Dendritic cell treated with granulocyte-macrophage colony-stimulating factor and Interleukin-4, amounts not matched to agents 40 ng/mL and 50 ng/mL, for 4 days (primary cell): ENCODE measurements at regions not wholly inside any gene's neighbourhood (a gene's known extent, or its start where the extent isn't known, plus 50 kb on each side); places are given as distances from the start of the nearest gene placed in this dataset.

Experiments
- H3K27ac Mint-ChIP-seq: one replicate; pipeline ENCODE4 v1.8.0; 2022; ENCODE audit warnings: mild to moderate bottlenecking, mixed read lengths
- H3K27me3 Mint-ChIP-seq: one replicate; pipeline ENCODE4 v1.8.0; 2022; ENCODE audit warnings: mild to moderate bottlenecking, mixed read lengths
- H3K36me3 Mint-ChIP-seq: one replicate; pipeline ENCODE4 v1.8.0; 2022; ENCODE audit warnings: low read depth, mixed read lengths
- H3K4me1 Mint-ChIP-seq: one replicate; pipeline ENCODE4 v1.8.0; 2022; ENCODE audit warnings: low read depth, mixed read lengths
- H3K4me3 Mint-ChIP-seq: one replicate; pipeline ENCODE4 v1.8.0; 2022; ENCODE audit warnings: mild to moderate bottlenecking, moderate library complexity, mixed read lengths
- H3K9me3 Mint-ChIP-seq: one replicate; pipeline ENCODE4 v1.8.0; 2022; ENCODE audit warnings: mixed read lengths
- intact Hi-C: fragments of 100-400 bp; cut with micrococcal nuclease; formaldehyde crosslinking; loops from one replicate; pipeline ENCODE4 v1.15.0; 2022

DNA sequence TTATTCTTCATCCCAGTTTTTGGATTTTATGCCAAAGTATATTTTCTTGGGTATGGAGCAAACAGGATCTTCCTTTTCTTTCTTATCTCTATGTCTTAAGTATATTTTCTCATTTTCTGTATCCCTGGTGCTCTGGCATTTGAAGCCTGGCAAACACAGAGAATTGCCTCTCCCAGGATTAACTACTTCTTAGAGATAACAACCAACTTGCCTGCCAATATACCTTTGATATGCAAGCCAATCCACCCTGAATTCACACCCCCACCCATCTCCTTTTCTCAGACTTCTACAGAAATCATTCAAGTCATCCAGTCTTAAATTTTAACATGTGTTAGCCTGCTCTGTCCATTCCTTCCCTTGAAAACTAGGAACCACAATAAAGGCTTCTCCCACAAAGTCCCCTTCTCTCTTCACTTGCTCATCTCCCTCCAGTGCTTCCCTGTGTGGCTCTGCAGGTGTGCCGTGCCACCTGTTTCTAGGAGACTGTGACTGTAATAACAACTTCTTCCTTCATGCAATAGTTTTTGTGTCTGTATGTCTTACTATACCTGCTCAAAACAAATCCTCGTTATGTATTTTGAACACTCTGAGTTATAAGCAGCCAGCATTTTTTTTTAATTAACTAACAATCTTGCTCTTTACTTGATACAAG lies 649.7 kb upstream of the RIOK2 start:
- Mint-ChIP-seq H3K4me1 (no peaks in the 10 kb centered on the region), H3K4me3 (no peak overlapping the region)
- intact Hi-C loops: no loop called here

DNA sequence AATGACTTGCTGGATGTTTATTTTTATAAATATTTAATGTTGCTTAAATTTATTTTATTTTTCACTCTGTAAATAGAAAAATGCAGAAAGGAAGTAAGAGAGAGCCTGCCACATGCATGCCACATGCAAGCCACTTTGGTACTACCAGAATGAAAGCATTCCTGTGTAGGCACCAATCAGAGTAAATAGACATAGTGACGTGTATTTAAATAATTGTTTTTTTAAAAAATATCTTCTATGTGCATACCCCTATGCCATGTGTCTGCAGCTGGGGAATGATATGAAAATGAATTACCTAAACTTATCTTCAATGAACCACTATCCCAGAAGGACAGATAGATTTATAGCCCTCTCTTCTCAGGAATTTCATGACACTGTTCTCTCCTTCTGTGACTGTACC lies 651.5 kb upstream of the RIOK2 start:
- Mint-ChIP-seq H3K36me3 (no peaks in the 10 kb centered on the region), H3K27me3 (no peaks in the 10 kb centered on the region), H3K4me1 (no peaks in the 10 kb centered on the region), H3K9me3 (no peaks in the 10 kb centered on the region), H3K4me3 (no peak overlapping the region), H3K27ac (no peak overlapping the region)
- intact Hi-C loops: no loop called here

More for the DNA sequence above, 649.7 kb upstream of the RIOK2 start:
- no peaks in the 10 kb centered on the region for H3K9me3 Mint-ChIP-seq
- H3K27me3 Mint-ChIP-seq: no peaks in the 10 kb centered on the region
- H3K27ac Mint-ChIP-seq: no peak overlapping the region
- H3K36me3 Mint-ChIP-seq: no peaks in the 10 kb centered on the region

DNA sequence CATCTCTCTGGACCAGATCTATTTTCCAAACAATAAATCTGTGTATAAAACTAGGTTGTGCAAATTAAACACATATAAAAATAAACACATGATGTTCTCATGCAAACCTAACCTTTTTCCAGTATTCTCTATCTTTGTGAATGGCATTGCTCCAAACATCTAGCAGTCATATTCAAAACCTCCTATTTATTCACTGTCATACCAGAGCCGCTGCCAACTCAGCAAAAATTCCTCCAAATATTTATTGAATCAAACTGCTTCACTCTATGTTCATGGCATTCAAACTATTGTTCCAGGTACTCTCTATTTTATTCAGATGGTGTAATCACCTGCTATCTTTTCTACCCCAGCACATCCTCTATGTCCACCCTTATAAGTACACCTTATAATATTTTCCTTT lies 652.1 kb upstream of the RIOK2 start:
- Mint-ChIP-seq H3K4me1 (no peaks in the 10 kb centered on the region), H3K27ac (no peak overlapping the region), H3K27me3 (no peaks in the 10 kb centered on the region), H3K4me3 (no peak overlapping the region), H3K36me3 (no peaks in the 10 kb centered on the region), H3K9me3 (no peaks in the 10 kb centered on the region)
- intact Hi-C loops: no loop called here

- Mint-ChIP-seq H3K36me3 (no peaks in the 10 kb centered on the region), H3K9me3 (no peaks in the 10 kb centered on the region), H3K4me1 (no peaks in the 10 kb centered on the region), H3K27me3 (no peaks in the 10 kb centered on the region), H3K27ac (no peak overlapping the region), H3K4me3 (no peak overlapping the region)
- intact Hi-C loops: no loop called here
Observed at GRCh38 chr5:97836816-97837215, 653.8 kb upstream of the RIOK2 start.

DNA sequence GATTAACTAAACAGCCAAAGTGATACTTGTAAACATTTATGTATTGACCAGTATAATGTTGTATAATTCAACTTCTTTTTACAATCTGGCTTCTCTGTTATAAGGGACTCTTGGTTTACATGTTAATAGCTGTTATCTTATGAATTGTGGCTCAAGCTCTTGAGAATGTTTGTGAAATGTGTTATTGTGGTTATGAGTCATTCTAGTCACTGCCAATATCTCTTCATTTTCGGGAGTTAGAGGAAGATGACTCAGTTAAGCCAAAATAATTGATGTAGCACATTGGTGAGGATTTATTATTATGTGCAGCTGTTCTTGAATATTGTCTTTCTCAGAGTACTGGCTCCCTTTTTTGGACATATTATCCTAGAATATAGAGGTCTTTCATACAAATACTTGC lies 655.2 kb upstream of the RIOK2 start:
- Mint-ChIP-seq H3K4me1 (no peaks in the 10 kb centered on the region), H3K27me3 (no peaks in the 10 kb centered on the region), H3K27ac (no peak overlapping the region), H3K4me3 (no peak overlapping the region), H3K36me3 (no peaks in the 10 kb centered on the region), H3K9me3 (no peaks in the 10 kb centered on the region)
- intact Hi-C loops: no loop called here

GRCh38 chr5:97839341-97840086 lies 656.5 kb upstream of the RIOK2 start:
- H3K4me3 Mint-ChIP-seq: no peak overlapping the region
- H3K9me3 Mint-ChIP-seq: no peaks in the 10 kb centered on the region
- intact Hi-C loops: no loop called here
- H3K27me3 Mint-ChIP-seq: no peaks in the 10 kb centered on the region
- no peaks in the 10 kb centered on the region for H3K36me3 Mint-ChIP-seq
- H3K27ac Mint-ChIP-seq: no peak overlapping the region
- no peaks in the 10 kb centered on the region for H3K4me1 Mint-ChIP-seq

GRCh38 chr5:97840643-97841042 lies 657.6 kb upstream of the RIOK2 start:
- no peak overlapping the region for H3K27ac Mint-ChIP-seq
- intact Hi-C loops: no loop called here
- no peaks in the 10 kb centered on the region for H3K4me1 Mint-ChIP-seq
- H3K4me3 Mint-ChIP-seq: no peak overlapping the region
- peaks cover under 1% of the 10 kb centered on the region for H3K9me3 Mint-ChIP-seq
- no peaks in the 10 kb centered on the region for H3K27me3 Mint-ChIP-seq
- no peaks in the 10 kb centered on the region for H3K36me3 Mint-ChIP-seq

GRCh38 chr5:97842687-97843086 lies 659.6 kb upstream of the RIOK2 start:
- no peaks in the 10 kb centered on the region for H3K4me1 Mint-ChIP-seq
- intact Hi-C loops: no loop called here

GRCh38 chr5:97844797-97845196 lies 661.8 kb upstream of the RIOK2 start:
- peaks cover 8% of the 10 kb centered on the region for H3K9me3 Mint-ChIP-seq
- intact Hi-C loops: no loop called here
- H3K27me3 Mint-ChIP-seq: no peaks in the 10 kb centered on the region
- no peak overlapping the region for H3K4me3 Mint-ChIP-seq
- no peaks in the 10 kb centered on the region for H3K4me1 Mint-ChIP-seq
- no peaks in the 10 kb centered on the region for H3K36me3 Mint-ChIP-seq
- no peak overlapping the region for H3K27ac Mint-ChIP-seq

More at GRCh38 chr5:97842687-97843086, 659.6 kb upstream of the RIOK2 start:
- Mint-ChIP-seq H3K4me3 (no peak overlapping the region), H3K36me3 (no peaks in the 10 kb centered on the region), H3K27ac (no peak overlapping the region), H3K27me3 (no peaks in the 10 kb centered on the region), H3K9me3 (peaks cover 8% of the 10 kb centered on the region)

DNA sequence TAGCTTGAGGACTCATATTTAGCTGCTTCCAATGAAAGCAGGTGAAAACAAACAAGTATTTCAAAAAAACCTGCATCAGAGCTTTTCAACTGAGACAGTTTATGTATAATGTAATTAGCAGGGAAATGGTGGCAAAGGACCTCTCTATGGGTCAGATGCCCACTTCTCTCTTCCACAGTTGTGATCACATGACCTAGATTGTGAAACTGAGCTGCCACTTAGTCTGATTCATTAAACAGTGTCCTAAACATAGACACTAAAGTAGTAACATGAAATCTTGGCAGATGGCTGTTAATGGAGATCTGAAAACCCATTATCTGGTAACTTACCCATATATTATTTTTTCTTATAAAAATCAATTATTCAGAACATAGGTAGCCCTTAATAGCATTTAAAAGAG lies 663.6 kb upstream of the RIOK2 start:
- Mint-ChIP-seq H3K27me3 (no peaks in the 10 kb centered on the region), H3K36me3 (no peaks in the 10 kb centered on the region), H3K9me3 (peaks cover 8% of the 10 kb centered on the region), H3K4me1 (no peaks in the 10 kb centered on the region), H3K4me3 (no peak overlapping the region), H3K27ac (no peak overlapping the region)
- intact Hi-C loops: no loop called here

DNA sequence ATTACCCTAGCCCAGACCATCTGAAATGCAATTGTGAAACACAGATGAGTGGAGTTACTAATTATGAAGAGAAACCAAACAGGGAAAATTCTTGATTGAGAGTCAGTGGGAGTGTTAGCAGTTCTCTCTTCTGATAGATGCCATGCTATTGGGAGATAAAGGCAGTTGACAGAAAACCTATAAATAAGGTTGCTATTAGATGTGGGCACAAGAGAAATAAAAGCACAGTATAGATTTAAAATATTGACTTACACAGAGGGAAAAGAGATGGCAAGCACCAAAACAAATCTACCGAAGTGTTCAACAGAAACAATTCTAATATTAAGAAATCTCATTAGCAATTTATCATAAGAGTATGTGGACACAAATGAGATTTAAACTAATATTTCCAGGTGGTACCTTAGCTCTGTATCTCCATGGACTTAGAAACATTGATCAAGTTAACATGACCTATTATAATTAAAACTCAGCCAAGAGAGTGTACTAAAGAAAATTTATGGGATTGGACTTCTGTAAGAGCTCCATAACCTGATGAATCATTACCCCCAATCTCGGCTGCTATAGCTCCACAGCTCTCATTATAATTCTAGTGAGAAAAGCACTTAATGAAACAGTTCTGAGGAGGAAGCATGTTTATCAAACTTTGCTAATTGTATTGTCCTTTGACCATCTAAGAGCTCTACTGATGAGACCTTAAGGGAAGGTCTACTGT lies 665.0 kb upstream of the RIOK2 start:
- H3K9me3 Mint-ChIP-seq: peaks cover 13% of the 10 kb centered on the region

DNA sequence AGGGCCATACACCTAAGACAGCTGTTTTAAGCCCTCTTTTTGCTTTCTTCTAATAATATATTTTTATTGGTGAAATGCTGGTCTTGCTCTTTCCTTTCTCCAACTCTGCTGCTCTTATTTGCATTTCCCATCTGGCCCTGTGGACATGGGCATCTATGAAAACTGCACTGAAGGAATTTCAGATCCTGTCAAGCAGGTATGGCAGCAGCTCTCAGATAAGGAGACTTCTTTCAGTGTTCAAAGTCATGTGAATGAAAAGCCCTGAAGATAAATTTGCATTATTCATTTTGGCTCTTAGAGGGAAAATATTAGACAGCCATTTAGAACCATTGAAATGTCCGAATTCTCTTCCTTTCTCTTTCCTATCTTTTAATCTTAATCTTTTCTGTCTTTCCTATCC lies 668.0 kb upstream of the RIOK2 start:
- Mint-ChIP-seq H3K36me3 (no peaks in the 10 kb centered on the region), H3K27me3 (no peaks in the 10 kb centered on the region), H3K4me3 (no peak overlapping the region), H3K27ac (no peak overlapping the region), H3K4me1 (no peaks in the 10 kb centered on the region), H3K9me3 (peaks cover 17% of the 10 kb centered on the region)
- intact Hi-C loops: no loop called here

More for the DNA sequence above, 665.0 kb upstream of the RIOK2 start:
- Mint-ChIP-seq H3K4me1 (no peaks in the 10 kb centered on the region), H3K27ac (no peak overlapping the region), H3K4me3 (no peak overlapping the region), H3K36me3 (no peaks in the 10 kb centered on the region), H3K27me3 (no peaks in the 10 kb centered on the region)
- intact Hi-C loops: no loop called here

GRCh38 chr5:97854871-97855762 lies 672.1 kb upstream of the RIOK2 start:
- no peaks in the 10 kb centered on the region for H3K36me3 Mint-ChIP-seq
- intact Hi-C loops: no loop called here
- no peak overlapping the region for H3K27ac Mint-ChIP-seq
- H3K27me3 Mint-ChIP-seq: no peaks in the 10 kb centered on the region
- H3K4me1 Mint-ChIP-seq: no peaks in the 10 kb centered on the region
- no peak overlapping the region for H3K4me3 Mint-ChIP-seq
- H3K9me3 Mint-ChIP-seq: peaks cover 46% of the 10 kb centered on the region
